HG03103 (cell line): ENCODE measurements at regions not wholly inside any gene's neighbourhood (a gene's known extent, or its start where the extent isn't known, plus 50 kb on each side); places are given as distances from the start of the nearest gene placed in this dataset.
"Not testable (repeated sequence)": the region's sequence is repeated elsewhere in the genome, so short reads cannot be mapped to it uniquely, and the experiment has no call there.

Experiments
- ATAC-seq: cut with Tn5 transposase; IDR thresholded peaks from one replicate; pipeline ENCODE4 v1.9.1; 2021; ENCODE audit warnings: low read depth; ENCODE audit not compliant: unreplicated experiment

GRCh38 chr12:13924286-13924685 lies 57.1 kb downstream of the GRIN2B start:
- ATAC-seq: no peak

GRCh38 chr12:13918897-13919296 lies 62.5 kb downstream of the GRIN2B start:
- no peak for ATAC-seq

- no peak for ATAC-seq
These were observed 66.3 kb downstream of the GRIN2B start for GRCh38 chr12:13915096-13915495.

GRCh38 chr12:13913371-13913770 lies 68.0 kb downstream of the GRIN2B start:
- no peak for ATAC-seq

GRCh38 chr12:13911756-13912554 lies 69.4 kb downstream of the GRIN2B start:
- ATAC-seq: no peak

GRCh38 chr12:13905794-13906193 lies 75.6 kb downstream of the GRIN2B start:
- no peak for ATAC-seq

GRCh38 chr12:13900718-13901117 lies 80.7 kb downstream of the GRIN2B start:
- no peak for ATAC-seq

GRCh38 chr12:13898387-13898786 lies 83.0 kb downstream of the GRIN2B start:
- ATAC-seq: not testable (repeated sequence)

GRCh38 chr12:13897811-13898210 lies 83.6 kb downstream of the GRIN2B start:
- ATAC-seq: no peak

- no peak for ATAC-seq
These were observed 85.3 kb downstream of the GRIN2B start for GRCh38 chr12:13896063-13896626.

GRCh38 chr12:13891902-13892301 lies 89.5 kb downstream of the GRIN2B start:
- no peak for ATAC-seq

- no peak for ATAC-seq
These were observed 90.5 kb downstream of the GRIN2B start for GRCh38 chr12:13890943-13891342.

- no peak for ATAC-seq
These were observed 93.5 kb downstream of the GRIN2B start for GRCh38 chr12:13887779-13888388.

GRCh38 chr12:13882176-13882575 lies 99.2 kb downstream of the GRIN2B start:
- no peak for ATAC-seq

- ATAC-seq: no peak
These were observed 100.8 kb downstream of the GRIN2B start for GRCh38 chr12:13880613-13881012.

GRCh38 chr12:13875744-13876143 lies 105.7 kb downstream of the GRIN2B start:
- ATAC-seq: no peak

- ATAC-seq: no peak
These were observed 111.1 kb downstream of the GRIN2B start for GRCh38 chr12:13870255-13870654.

- peak; percentile 99 for ATAC-seq
These were observed 117.2 kb downstream of the GRIN2B start for GRCh38 chr12:13864081-13864673.

GRCh38 chr12:13857750-13858149 lies 123.7 kb downstream of the GRIN2B start:
- no peak for ATAC-seq

- no peak for ATAC-seq
These were observed 127.9 kb downstream of the GRIN2B start for GRCh38 chr12:13853471-13853870.

GRCh38 chr12:13851828-13852227 lies 129.6 kb downstream of the GRIN2B start:
- no peak for ATAC-seq
